22Rv1 (cell line): ENCODE measurements at regions not wholly inside any gene's neighbourhood (a gene's known extent, or its start where the extent isn't known, plus 50 kb on each side); places are given as distances from the start of the nearest gene placed in this dataset.
"Not testable (repeated sequence)": the region's sequence is repeated elsewhere in the genome, so short reads cannot be mapped to it uniquely, and the experiment has no call there.

Experiments used
- H3K27ac ChIP-seq: fragments of 450-650 bp; 2 replicates; pipeline ENCODE4 v1.5.1; 2017
- CTCF ChIP-seq: fragments of 450-650 bp; IDR thresholded peaks from 2 replicates; pipeline ENCODE4 v1.5.1; 2017; ENCODE audit warnings: mild to moderate bottlenecking
- ZFX ChIP-seq: fragments of 450-650 bp; IDR thresholded peaks from 2 replicates; pipeline ENCODE4 v1.6.1; 2017; ENCODE audit warnings: antibody characterized with exemption, borderline replicate concordance

GRCh38 chr10:64576497-64576896, 1055.3 kb downstream of the REEP3 start:
- TF ChIP-seq ZFX = no peak
- no peak for TF ChIP-seq CTCF
- H3K27ac ChIP-seq = no peak overlapping the region

- not testable (repeated sequence) for H3K27ac ChIP-seq
Observed at GRCh38 chr10:64578757-64579156, 1057.6 kb downstream of the REEP3 start.

- no peak for TF ChIP-seq CTCF
- no peak for TF ChIP-seq ZFX
Observed at GRCh38 chr10:64586934-64587503, 1065.8 kb downstream of the REEP3 start.

GRCh38 chr10:64594072-64594471, 1072.9 kb downstream of the REEP3 start:
- TF ChIP-seq ZFX = no peak
- no peak for TF ChIP-seq CTCF
- H3K27ac ChIP-seq = no peak overlapping the region

More at GRCh38 chr10:64586934-64587503, 1065.8 kb downstream of the REEP3 start:
- no peak overlapping the region for H3K27ac ChIP-seq

GRCh38 chr10:64598600-64598999, 1077.4 kb downstream of the REEP3 start:
- H3K27ac ChIP-seq = no peak overlapping the region
- TF ChIP-seq ZFX (no peak), CTCF (no peak)

- H3K27ac ChIP-seq = no peak overlapping the region
- TF ChIP-seq CTCF (no peak), ZFX (no peak)
Observed at GRCh38 chr10:64601298-64601697, 1080.1 kb downstream of the REEP3 start.

- no peak overlapping the region for H3K27ac ChIP-seq
- TF ChIP-seq CTCF (no peak), ZFX (no peak)
Observed at GRCh38 chr10:64617085-64617484, 1095.9 kb downstream of the REEP3 start.

- TF ChIP-seq CTCF (no peak), ZFX (no peak)
- no peak overlapping the region for H3K27ac ChIP-seq
Observed at GRCh38 chr10:64619102-64619501, 1097.9 kb downstream of the REEP3 start.
